T47D (cell line): ENCODE measurements at regions not wholly inside any gene's neighbourhood (a gene's known extent, or its start where the extent isn't known, plus 50 kb on each side); places are given as distances from the start of the nearest gene placed in this dataset.

Experiments used
- DNase-seq, 2 experiments: peaks; one replicate each; pipeline versions ENCODE4 v3.0.0 to v3.0.0-alpha.2; 2011 to 2012; ENCODE audit warnings: low read depth in 1 of 2, low spot score in 1 of 2
- JUND ChIP-seq: IDR thresholded peaks from 2 replicates; pipeline ENCODE4 v1.6.1; 2012; ENCODE audit warnings: low read depth
- in situ Hi-C: cut with HindIII; loops from 2 replicates; pipeline ENCODE4 v1.10.0; 2016; ENCODE audit warnings: low sequenced_read_pairs, low pct_unique_long_range_greater_than_20kb

- in situ Hi-C loops = no loop called here
- DNase-seq = no peak
- no peak for TF ChIP-seq JUND
These were observed 110.6 kb upstream of the GLI3 start for GRCh38 chr7:42347616-42348015.

GRCh38 chr7:42345478-42346299 is 108.7 kb upstream of the GLI3 start:
- DNase-seq = no peak
- TF ChIP-seq JUND = no peak
- in situ Hi-C loops = no loop called here

GRCh38 chr7:42344198-42344755 is 107.3 kb upstream of the GLI3 start:
- DNase-seq = no peak
- TF ChIP-seq JUND = no peak

GRCh38 chr7:42342381-42342780 is 105.4 kb upstream of the GLI3 start:
- in situ Hi-C loops = no loop called here
- TF ChIP-seq JUND = no peak
- no peak for DNase-seq

More at GRCh38 chr7:42344198-42344755, 107.3 kb upstream of the GLI3 start:
- in situ Hi-C loops = no loop called here

- DNase-seq = no peak
- no peak for TF ChIP-seq JUND
- in situ Hi-C loops = no loop called here
These were observed 103.4 kb upstream of the GLI3 start for GRCh38 chr7:42340436-42340835.

- no peak for DNase-seq
- no peak for TF ChIP-seq JUND
- in situ Hi-C loops = no loop called here
These were observed 102.0 kb upstream of the GLI3 start for GRCh38 chr7:42338916-42339540.

- DNase-seq = no peak
- in situ Hi-C loops = no loop called here
- TF ChIP-seq JUND = no peak
These were observed 101.4 kb upstream of the GLI3 start for GRCh38 chr7:42338231-42338915.

GRCh38 chr7:42337225-42337905 is 100.4 kb upstream of the GLI3 start:
- TF ChIP-seq JUND = no peak

GRCh38 chr7:42332605-42333222 is 95.7 kb upstream of the GLI3 start:
- no peak for TF ChIP-seq JUND
- DNase-seq = no peak
- in situ Hi-C loops = no loop called here

More at GRCh38 chr7:42337225-42337905, 100.4 kb upstream of the GLI3 start:
- no peak for DNase-seq
- in situ Hi-C loops = no loop called here

GRCh38 chr7:42319631-42320030 is 82.6 kb upstream of the GLI3 start:
- in situ Hi-C loops = no loop called here
- TF ChIP-seq JUND = no peak
- DNase-seq = no peak

GRCh38 chr7:42315631-42316030 is 78.6 kb upstream of the GLI3 start:
- in situ Hi-C loops = no loop called here
- no peak for TF ChIP-seq JUND
- DNase-seq = no peak

GRCh38 chr7:42315103-42315502 is 78.1 kb upstream of the GLI3 start:
- no peak for TF ChIP-seq JUND
- in situ Hi-C loops = no loop called here

More at GRCh38 chr7:42315103-42315502, 78.1 kb upstream of the GLI3 start:
- no peak for DNase-seq
